ENCODE measurements at regions not wholly inside any gene's neighbourhood (a gene's known extent, or its start where the extent isn't known, plus 50 kb on each side); places are given as distances from the start of the nearest gene placed in this dataset.

DNA sequence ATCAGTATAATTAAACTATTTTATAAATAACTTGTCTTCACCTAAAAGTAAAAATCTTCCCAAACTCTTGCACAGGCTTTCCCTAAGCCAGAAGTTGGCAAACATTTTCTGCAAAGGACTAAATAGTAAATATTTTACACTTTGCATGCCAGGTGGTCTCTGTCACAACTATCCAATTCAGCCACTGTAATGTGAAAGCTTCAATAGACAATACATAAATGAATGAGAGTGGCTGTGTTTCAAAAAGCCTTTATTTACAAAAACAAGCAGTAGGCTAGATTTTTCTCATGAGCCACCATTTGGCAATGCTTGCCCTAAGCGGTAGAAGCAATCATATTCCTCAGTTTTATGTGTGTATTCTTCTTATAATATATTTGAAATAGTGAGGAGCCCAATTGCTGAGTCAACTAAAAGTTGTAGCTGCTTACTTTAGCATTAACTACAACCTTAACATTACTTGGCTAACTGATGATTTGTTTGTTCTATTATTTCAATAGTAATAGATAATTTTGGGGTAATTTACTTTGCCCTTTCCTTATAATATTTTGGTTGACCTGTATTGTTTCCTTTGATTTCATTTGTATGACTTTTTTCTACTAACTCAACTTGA, 236.0 kb upstream of the SYT1 start:
- TF ChIP-seq CTCF (conservative IDR thresholded peaks at IDR 0.05; ENCODE audit: low read depth, low read length): no peak
- TF ChIP-seq SMC3 (IDR thresholded peaks at IDR 0.05; ENCODE audit: low read depth, low read length): no peak
- TF ChIP-seq ELK1 (IDR thresholded peaks at IDR 0.05; ENCODE audit: borderline replicate concordance, low read depth, low read length): no peak
- no peak for TF ChIP-seq POLR2A (IDR thresholded peaks at IDR 0.05; ENCODE audit: low read depth, low read length)
- TF ChIP-seq USF2 (IDR thresholded peaks at IDR 0.05; ENCODE audit: low read depth, low read length): no peak
- no peak for TF ChIP-seq RAD21 (IDR thresholded peaks at IDR 0.05; ENCODE audit: low read length)
- TF ChIP-seq RFX5 (IDR thresholded peaks at IDR 0.05; ENCODE audit: low read depth, low read length): no peak
- no peak for TF ChIP-seq CEBPB (IDR thresholded peaks at IDR 0.05; ENCODE audit: low read depth, low read length)
- TF ChIP-seq MXI1 (IDR thresholded peaks at IDR 0.05; ENCODE audit: borderline replicate concordance, low read depth, low read length): no peak
- TF ChIP-seq BHLHE40 (IDR thresholded peaks at IDR 0.05; ENCODE audit: low read depth, low read length): no peak
- no peak for TF ChIP-seq RCOR1 (IDR thresholded peaks at IDR 0.05; ENCODE audit: insufficient replicate concordance, low read length)
- no peak for TF ChIP-seq MAZ (IDR thresholded peaks at IDR 0.05; ENCODE audit: borderline replicate concordance, low read depth, low read length)
- no peak for TF ChIP-seq FOS (IDR thresholded peaks at IDR 0.05; ENCODE audit: low read depth, low read length)
